ENCODE measurements at regions not wholly inside any gene's neighbourhood (a gene's known extent, or its start where the extent isn't known, plus 50 kb on each side); places are given as distances from the start of the nearest gene placed in this dataset.

- TF ChIP-seq CTCF (IDR thresholded peaks at IDR 0.05) (no peak), POLR2A (IDR thresholded peaks at IDR 0.05) (no peak)
Observed at GRCh38 chr7:24464861-24465260, 108.4 kb upstream of the PALS2 start.
